ENCODE measurements at regions not wholly inside any gene's neighbourhood (a gene's known extent, or its start where the extent isn't known, plus 50 kb on each side); places are given as distances from the start of the nearest gene placed in this dataset.
A peak's percentile ranks its signal among the peaks of the same experiment; 100 is the strongest.

- DNase-seq (ENCODE audit: low read depth) = no peak
- no peak for TF ChIP-seq CTCF (IDR thresholded peaks at IDR 0.05; ENCODE audit: low read depth, low read length, missing control alignments)
- in situ Hi-C loops (cut with HindIII; ENCODE audit: low sequenced_read_pairs) = no loop called here
- H3K4me3 ChIP-seq (ENCODE audit: low read depth, low read length) = no peak overlapping the region
Measured at GRCh38 chr3:25086721-25087120, 341.3 kb upstream of the RARB start.

GRCh38 chr3:25088284-25088683 is 339.8 kb upstream of the RARB start:
- in situ Hi-C loops (cut with HindIII; ENCODE audit: low sequenced_read_pairs) = no loop called here
- TF ChIP-seq CTCF (IDR thresholded peaks at IDR 0.05; ENCODE audit: low read depth, low read length, missing control alignments) = no peak

GRCh38 chr3:25090698-25091453 is 337.2 kb upstream of the RARB start:
- in situ Hi-C loops (cut with HindIII; ENCODE audit: low sequenced_read_pairs) = no loop called here
- DNase-seq (ENCODE audit: low read depth) = no peak
- TF ChIP-seq CTCF (IDR thresholded peaks at IDR 0.05; ENCODE audit: low read depth, low read length, missing control alignments) = no peak
- H3K4me3 ChIP-seq (ENCODE audit: low read depth, low read length) = no peak overlapping the region

More at GRCh38 chr3:25088284-25088683, 339.8 kb upstream of the RARB start:
- no peak overlapping the region for H3K4me3 ChIP-seq (ENCODE audit: low read depth, low read length)
- peak; percentile 71 for DNase-seq (ENCODE audit: low read depth)

GRCh38 chr3:25091934-25092333 is 336.1 kb upstream of the RARB start:
- no peak for TF ChIP-seq CTCF (IDR thresholded peaks at IDR 0.05; ENCODE audit: low read depth, low read length, missing control alignments)
- in situ Hi-C loops (cut with HindIII; ENCODE audit: low sequenced_read_pairs) = no loop called here
- DNase-seq (ENCODE audit: low read depth) = no peak

GRCh38 chr3:25094932-25095685 is 333.0 kb upstream of the RARB start:
- DNase-seq (ENCODE audit: low read depth) = no peak
- no peak overlapping the region for H3K4me3 ChIP-seq (ENCODE audit: low read depth, low read length)
- in situ Hi-C loops (cut with HindIII; ENCODE audit: low sequenced_read_pairs) = no loop called here
- no peak for TF ChIP-seq CTCF (IDR thresholded peaks at IDR 0.05; ENCODE audit: low read depth, low read length, missing control alignments)

More at GRCh38 chr3:25091934-25092333, 336.1 kb upstream of the RARB start:
- no peak overlapping the region for H3K4me3 ChIP-seq (ENCODE audit: low read depth, low read length)

- no peak for TF ChIP-seq CTCF (IDR thresholded peaks at IDR 0.05; ENCODE audit: low read depth, low read length, missing control alignments)
- DNase-seq (ENCODE audit: low read depth) = no peak
- in situ Hi-C loops (cut with HindIII; ENCODE audit: low sequenced_read_pairs) = no loop called here
- H3K4me3 ChIP-seq (ENCODE audit: low read depth, low read length) = no peak overlapping the region
Measured at GRCh38 chr3:25096536-25096935, 331.5 kb upstream of the RARB start.

Data from astrocyte of the cerebellum (primary cell).